ENCODE measurements at regions not wholly inside any gene's neighbourhood (a gene's known extent, or its start where the extent isn't known, plus 50 kb on each side); places are given as distances from the start of the nearest gene placed in this dataset.

DNA sequence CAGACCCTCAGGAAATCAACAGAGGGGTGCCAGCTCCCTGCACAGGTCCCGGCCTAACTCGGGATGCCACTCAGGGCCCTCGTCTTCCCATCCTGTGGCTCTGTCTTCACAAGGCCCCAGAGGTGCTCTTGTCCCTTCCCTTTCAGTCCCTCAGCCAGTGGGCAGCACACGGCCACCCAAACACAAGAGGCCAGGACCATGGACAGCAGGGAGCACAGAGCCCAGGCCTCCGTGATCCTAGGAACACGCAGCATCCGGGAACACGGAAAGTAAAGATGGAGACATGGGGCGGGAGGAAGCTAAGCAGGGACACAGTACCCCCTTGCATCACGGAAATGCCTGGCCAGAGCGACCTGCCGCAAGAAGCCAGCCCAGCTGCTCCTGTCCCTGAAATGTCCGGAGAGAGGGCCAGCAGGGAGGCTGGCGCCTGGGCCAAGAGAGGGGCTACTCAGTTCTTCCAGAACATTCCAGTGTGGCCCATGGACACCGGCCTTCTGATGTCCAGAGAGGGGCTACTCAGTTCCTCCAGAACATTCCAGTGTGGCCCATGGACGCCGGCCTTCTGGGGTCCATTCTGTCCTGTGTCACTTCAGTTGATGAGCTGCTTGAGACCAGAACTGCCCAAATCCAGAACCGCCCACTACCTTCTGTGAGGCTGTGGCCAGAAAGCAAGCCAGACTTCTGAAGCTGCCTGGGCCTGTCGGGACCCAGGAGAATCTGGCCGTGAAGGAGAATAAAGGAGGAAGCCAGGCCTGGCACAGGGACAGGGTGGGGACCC lies 274.0 kb downstream of the BRD1 start:
- Histone ChIP-seq H3K9me3 (ENCODE audit: control insufficient read depth in 2 of 2, low read length in 2 of 2) (peaks cover 0 to 11% of the 10 kb centered on the region in 2 donors), H3K27me3 (ENCODE audit: control insufficient read depth in 1 of 2, insufficient read depth in 2 of 2, low read length in 2 of 2) (peaks cover 0 to 3% of the 10 kb centered on the region in 2 donors), H3K27ac (ENCODE audit: low read length) (no peak overlapping the region), H3K9ac (ENCODE audit: low read length in 2 of 2) (no peak overlapping the region), H3K4me3 (ENCODE audit: low read length in 2 of 2) (no peak overlapping the region), H3K36me3 (ENCODE audit: control insufficient read depth in 2 of 2, insufficient read depth in 2 of 2, low read length in 2 of 2) (no peaks in the 10 kb centered on the region), H3K4me1 (ENCODE audit: control insufficient read depth, insufficient read depth, low read length) (no peaks in the 10 kb centered on the region)

DNA sequence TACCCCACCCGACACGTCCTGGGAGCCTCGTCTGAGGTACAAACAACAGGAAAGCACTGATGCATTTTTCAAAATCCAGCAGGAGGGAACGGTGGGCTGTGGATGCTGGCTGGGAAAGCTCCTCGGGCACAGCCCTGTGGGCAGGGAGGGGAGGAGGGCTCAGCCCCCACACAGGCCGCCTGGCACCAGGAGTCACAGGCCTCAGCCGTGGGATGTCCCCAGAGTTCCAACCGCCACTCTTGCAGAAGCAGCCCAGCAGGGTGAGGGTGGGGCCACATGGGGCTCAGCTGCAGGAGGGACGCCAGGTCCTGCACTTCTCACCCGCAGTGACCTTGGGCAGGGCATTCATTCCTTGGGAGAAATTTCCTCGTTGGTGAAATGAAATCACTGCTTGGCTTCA lies 274.6 kb downstream of the BRD1 start:
- Histone ChIP-seq H3K9ac (ENCODE audit: low read length in 2 of 2) (no peak overlapping the region), H3K9me3 (ENCODE audit: control insufficient read depth in 2 of 2, low read length in 2 of 2) (peaks cover 0 to 11% of the 10 kb centered on the region in 2 donors), H3K36me3 (ENCODE audit: control insufficient read depth in 2 of 2, insufficient read depth in 2 of 2, low read length in 2 of 2) (no peaks in the 10 kb centered on the region), H3K4me3 (ENCODE audit: low read length in 2 of 2) (no peak overlapping the region), H3K27me3 (ENCODE audit: control insufficient read depth in 1 of 2, insufficient read depth in 2 of 2, low read length in 2 of 2) (peaks cover 0 to 4% of the 10 kb centered on the region in 2 donors), H3K27ac (ENCODE audit: low read length) (no peak overlapping the region), H3K4me1 (ENCODE audit: control insufficient read depth, insufficient read depth, low read length) (no peaks in the 10 kb centered on the region)

DNA sequence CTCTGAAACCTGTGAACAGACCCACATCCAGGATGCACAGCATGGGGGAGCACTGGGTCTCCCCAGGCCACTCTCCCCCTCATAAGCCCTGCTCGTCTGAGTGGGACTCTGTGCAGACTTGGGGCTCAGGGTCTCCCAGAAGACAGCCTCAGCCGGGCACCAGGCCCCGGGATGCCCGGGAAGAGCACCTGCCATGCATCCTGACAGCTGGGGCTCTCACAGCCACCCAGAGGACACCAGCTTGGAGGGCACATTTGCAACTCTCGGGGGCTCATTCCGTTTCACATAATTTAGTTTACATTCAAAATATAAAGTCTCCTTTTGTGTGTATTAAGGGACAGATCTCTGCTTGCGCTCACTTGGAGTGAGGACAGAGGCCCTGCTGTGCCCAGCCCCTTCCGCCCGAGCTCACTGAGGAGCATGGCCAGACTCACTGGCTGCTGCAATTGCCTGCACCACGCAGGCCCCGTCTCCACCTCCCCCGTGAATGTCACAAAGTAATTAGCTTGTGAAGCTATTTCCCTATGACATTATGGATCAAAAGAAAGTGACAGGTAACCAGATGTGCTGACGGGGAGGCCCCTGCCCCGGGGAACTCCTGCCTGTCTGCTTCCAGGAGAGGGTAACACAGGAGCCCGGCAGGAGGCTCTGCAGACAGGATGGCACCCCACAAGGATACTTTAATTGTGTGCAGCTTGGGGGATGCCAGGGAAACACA lies 275.6 kb downstream of the BRD1 start:
- no peak overlapping the region for H3K4me3 ChIP-seq (ENCODE audit: low read length in 2 of 2)
- no peak overlapping the region for H3K9ac ChIP-seq (ENCODE audit: low read length in 2 of 2)
- no peaks in the 10 kb centered on the region for H3K4me1 ChIP-seq (ENCODE audit: control insufficient read depth, insufficient read depth, low read length)
- peaks cover 0 to 13% of the 10 kb centered on the region in 2 donors for H3K9me3 ChIP-seq (ENCODE audit: control insufficient read depth in 2 of 2, low read length in 2 of 2)
- H3K27me3 ChIP-seq (ENCODE audit: control insufficient read depth in 1 of 2, insufficient read depth in 2 of 2, low read length in 2 of 2) = peaks cover 0 to 4% of the 10 kb centered on the region in 2 donors
- no peaks in the 10 kb centered on the region for H3K36me3 ChIP-seq (ENCODE audit: control insufficient read depth in 2 of 2, insufficient read depth in 2 of 2, low read length in 2 of 2)
- no peak overlapping the region for H3K27ac ChIP-seq (ENCODE audit: low read length)

DNA sequence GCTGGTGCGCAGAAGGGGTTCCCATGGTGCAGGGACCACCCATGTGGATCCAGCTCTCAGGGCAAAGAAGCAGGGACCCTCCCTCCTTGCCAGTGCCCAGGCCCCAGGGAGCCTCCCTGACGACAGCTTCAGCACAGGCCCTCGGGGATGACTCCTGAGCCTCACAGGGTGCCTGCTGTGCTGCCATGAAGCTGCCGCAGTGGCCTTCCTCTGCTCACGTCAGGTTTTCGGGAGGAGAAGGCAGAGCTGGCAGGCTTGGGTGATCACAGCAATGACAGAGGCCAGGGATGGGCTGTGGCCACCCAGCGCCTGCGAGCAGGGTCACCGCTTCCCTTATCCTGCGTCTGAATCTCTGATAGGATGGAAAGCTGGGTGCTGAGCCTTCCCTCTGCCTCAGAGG lies 276.2 kb downstream of the BRD1 start:
- Histone ChIP-seq H3K4me3 (ENCODE audit: low read length in 2 of 2) (no peak overlapping the region), H3K27ac (ENCODE audit: low read length) (no peak overlapping the region), H3K27me3 (ENCODE audit: control insufficient read depth in 1 of 2, insufficient read depth in 2 of 2, low read length in 2 of 2) (peaks cover 0 to 4% of the 10 kb centered on the region in 2 donors), H3K36me3 (ENCODE audit: control insufficient read depth in 2 of 2, insufficient read depth in 2 of 2, low read length in 2 of 2) (no peaks in the 10 kb centered on the region), H3K9me3 (ENCODE audit: control insufficient read depth in 2 of 2, low read length in 2 of 2) (peaks cover 0 to 16% of the 10 kb centered on the region in 2 donors), H3K9ac (ENCODE audit: low read length in 2 of 2) (no peak overlapping the region), H3K4me1 (ENCODE audit: control insufficient read depth, insufficient read depth, low read length) (no peaks in the 10 kb centered on the region)

DNA sequence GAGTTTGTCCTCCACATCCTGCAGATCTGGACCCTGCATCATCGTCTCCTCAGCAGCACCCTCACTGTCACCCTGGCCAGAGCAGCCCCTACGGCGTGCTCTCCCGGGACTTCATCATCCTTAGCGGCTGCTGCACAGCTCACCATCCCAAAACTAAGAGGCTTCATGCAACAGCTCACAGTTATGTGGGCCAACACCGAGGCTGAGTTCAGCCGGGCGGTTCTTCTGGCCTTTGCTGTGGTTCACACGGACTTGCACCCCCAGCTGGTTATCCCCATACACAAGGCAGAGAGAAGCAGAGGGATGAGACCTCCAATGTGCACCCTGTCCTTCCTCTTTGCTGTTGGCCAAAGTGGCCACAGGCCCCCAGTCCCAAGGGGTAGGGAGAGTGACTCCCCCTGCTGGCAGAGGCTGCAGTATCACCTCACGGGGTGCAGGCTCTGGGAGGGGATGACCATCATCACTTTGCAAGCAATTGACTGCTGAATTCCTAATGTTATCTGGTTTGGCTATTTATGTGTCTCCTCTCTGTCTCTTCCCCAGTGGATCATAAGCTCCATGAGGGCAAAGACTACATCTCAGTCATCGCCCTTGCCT lies 276.8 kb downstream of the BRD1 start:
- Histone ChIP-seq H3K27me3 (ENCODE audit: control insufficient read depth in 1 of 2, insufficient read depth in 2 of 2, low read length in 2 of 2) (peaks cover 0 to 4% of the 10 kb centered on the region in 2 donors), H3K4me3 (ENCODE audit: low read length in 2 of 2) (no peak overlapping the region), H3K9me3 (ENCODE audit: control insufficient read depth in 2 of 2, low read length in 2 of 2) (peaks cover 0 to 16% of the 10 kb centered on the region in 2 donors)

DNA sequence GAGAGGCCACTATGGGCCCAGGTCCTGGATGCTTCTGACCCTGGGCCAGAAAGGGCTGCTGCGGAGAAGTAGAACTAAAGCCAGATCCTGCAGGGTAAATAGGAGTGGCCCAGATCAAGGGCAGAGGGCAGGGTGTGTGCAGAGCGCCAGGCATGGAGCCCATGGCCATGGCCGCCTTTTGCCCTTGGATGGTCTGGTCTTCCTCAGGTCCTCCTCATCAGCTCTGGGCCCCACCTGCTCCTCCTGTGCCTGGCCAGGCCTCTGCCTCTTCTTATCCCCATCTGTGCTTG lies 277.6 kb downstream of the BRD1 start:
- Histone ChIP-seq H3K4me3 (ENCODE audit: low read length in 2 of 2) (no peak overlapping the region), H3K4me1 (ENCODE audit: control insufficient read depth, insufficient read depth, low read length) (no peaks in the 10 kb centered on the region), H3K27me3 (ENCODE audit: control insufficient read depth in 1 of 2, insufficient read depth in 2 of 2, low read length in 2 of 2) (peaks cover 0 to 4% of the 10 kb centered on the region in 2 donors), H3K36me3 (ENCODE audit: control insufficient read depth in 2 of 2, insufficient read depth in 2 of 2, low read length in 2 of 2) (no peaks in the 10 kb centered on the region), H3K27ac (ENCODE audit: low read length) (no peak overlapping the region), H3K9me3 (ENCODE audit: control insufficient read depth in 2 of 2, low read length in 2 of 2) (peaks cover 0 to 16% of the 10 kb centered on the region in 2 donors), H3K9ac (ENCODE audit: low read length in 2 of 2) (no peak overlapping the region)

More for the DNA sequence above, 276.8 kb downstream of the BRD1 start:
- Histone ChIP-seq H3K36me3 (ENCODE audit: control insufficient read depth in 2 of 2, insufficient read depth in 2 of 2, low read length in 2 of 2) (no peaks in the 10 kb centered on the region), H3K4me1 (ENCODE audit: control insufficient read depth, insufficient read depth, low read length) (no peaks in the 10 kb centered on the region), H3K27ac (ENCODE audit: low read length) (no peak overlapping the region), H3K9ac (ENCODE audit: low read length in 2 of 2) (no peak overlapping the region)

DNA sequence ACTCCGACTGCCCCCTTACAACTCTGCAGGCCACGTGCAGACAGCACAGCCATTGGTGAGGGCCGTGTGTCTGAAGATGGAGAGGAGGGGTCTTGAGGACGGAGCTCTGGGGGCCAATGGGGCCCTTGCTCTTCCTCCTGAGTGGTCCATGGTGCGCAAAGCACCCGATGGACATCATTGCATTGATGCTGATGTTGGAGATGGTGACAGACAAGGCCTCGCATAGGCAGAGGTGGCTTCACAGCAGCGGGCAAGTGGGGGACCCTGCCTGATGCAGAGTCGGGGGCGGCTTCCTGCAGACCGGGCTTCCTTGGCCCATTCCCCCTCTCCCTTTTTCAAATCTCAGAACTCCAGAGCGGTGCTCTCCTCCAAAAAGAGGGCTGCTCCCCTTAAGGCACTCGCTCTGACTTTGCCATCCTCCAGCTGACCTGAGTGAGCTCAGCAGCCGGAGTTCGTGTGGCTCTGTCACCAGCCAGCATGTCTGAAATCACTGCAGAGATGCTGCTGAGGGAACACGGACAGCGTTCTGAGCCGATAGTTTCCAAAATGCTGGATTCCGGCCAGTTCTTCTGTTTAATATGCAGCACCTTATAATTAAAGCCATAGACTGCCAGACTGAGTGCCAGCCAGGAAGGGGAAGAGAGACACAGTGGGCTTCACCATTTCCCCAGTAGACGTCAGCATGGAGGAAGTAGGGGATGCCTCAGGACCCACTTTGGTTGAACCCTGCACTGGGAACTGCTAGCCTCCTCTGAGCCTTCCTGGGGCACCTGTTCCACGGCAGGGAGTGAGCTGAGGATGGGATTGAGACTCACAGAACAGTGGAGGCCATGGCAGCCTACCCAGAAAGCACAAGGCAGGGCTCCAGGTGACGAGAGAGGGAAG lies 278.2 kb downstream of the BRD1 start:
- H3K4me1 ChIP-seq (ENCODE audit: control insufficient read depth, insufficient read depth, low read length) = no peaks in the 10 kb centered on the region
- H3K36me3 ChIP-seq (ENCODE audit: control insufficient read depth in 2 of 2, insufficient read depth in 2 of 2, low read length in 2 of 2) = no peaks in the 10 kb centered on the region
- H3K9me3 ChIP-seq (ENCODE audit: control insufficient read depth in 2 of 2, low read length in 2 of 2) = peaks cover 0 to 16% of the 10 kb centered on the region in 2 donors
- H3K9ac ChIP-seq (ENCODE audit: low read length in 2 of 2) = no peak overlapping the region
- no peak overlapping the region for H3K4me3 ChIP-seq (ENCODE audit: low read length in 2 of 2)
- H3K27me3 ChIP-seq (ENCODE audit: control insufficient read depth in 1 of 2, insufficient read depth in 2 of 2, low read length in 2 of 2) = peaks cover 0 to 5% of the 10 kb centered on the region in 2 donors
- no peak overlapping the region for H3K27ac ChIP-seq (ENCODE audit: low read length)

DNA sequence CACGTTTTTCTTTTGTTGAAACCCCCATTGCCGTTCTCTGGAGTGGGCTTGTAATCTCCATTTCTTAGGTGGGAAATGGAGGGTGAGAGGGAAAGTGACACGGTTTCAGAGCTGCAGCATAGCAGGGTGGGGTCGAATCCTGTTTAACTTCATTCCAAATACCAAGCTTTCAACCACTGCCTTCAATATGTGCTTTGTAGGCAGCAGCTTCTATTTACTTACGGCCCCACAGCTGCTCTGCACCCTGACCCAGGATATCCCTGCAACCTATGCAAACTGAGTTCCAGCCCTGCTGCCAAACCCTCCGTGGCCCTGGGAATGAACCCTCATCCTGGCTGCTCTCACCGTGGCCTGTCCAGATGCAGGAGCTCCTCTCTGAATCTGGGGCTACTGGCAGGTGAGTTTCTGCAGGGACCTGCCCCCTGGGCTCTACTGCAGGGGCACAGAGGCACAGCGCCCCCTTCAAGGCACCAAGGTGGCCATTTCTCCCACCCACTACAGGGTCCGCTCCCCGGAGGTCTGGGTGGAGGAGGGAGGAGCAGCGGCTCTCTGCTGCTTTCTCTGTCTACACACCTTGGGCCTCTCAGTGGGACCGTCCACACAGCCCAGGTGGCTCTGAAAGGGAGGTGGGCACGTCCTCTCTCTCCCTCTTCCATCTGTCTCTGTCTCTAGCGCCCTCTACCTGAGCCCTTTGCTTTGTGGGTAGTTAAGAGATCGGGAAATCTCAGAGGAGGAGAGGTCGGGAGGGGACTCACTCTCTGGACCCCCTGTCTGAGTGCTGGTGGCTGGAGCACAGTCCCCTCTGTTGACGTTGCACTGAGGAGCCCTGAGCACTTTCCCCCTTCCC lies 279.1 kb downstream of the BRD1 start:
- H3K9ac ChIP-seq (ENCODE audit: low read length in 2 of 2) = no peak overlapping the region
- no peaks in the 10 kb centered on the region for H3K36me3 ChIP-seq (ENCODE audit: control insufficient read depth in 2 of 2, insufficient read depth in 2 of 2, low read length in 2 of 2)
- peaks cover 0 to 16% of the 10 kb centered on the region in 2 donors for H3K9me3 ChIP-seq (ENCODE audit: control insufficient read depth in 2 of 2, low read length in 2 of 2)
- H3K4me1 ChIP-seq (ENCODE audit: control insufficient read depth, insufficient read depth, low read length) = no peaks in the 10 kb centered on the region
- no peak overlapping the region for H3K4me3 ChIP-seq (ENCODE audit: low read length in 2 of 2)
- no peak overlapping the region for H3K27ac ChIP-seq (ENCODE audit: low read length)
- peaks cover 0 to 6% of the 10 kb centered on the region in 2 donors for H3K27me3 ChIP-seq (ENCODE audit: control insufficient read depth in 1 of 2, insufficient read depth in 2 of 2, low read length in 2 of 2)

DNA sequence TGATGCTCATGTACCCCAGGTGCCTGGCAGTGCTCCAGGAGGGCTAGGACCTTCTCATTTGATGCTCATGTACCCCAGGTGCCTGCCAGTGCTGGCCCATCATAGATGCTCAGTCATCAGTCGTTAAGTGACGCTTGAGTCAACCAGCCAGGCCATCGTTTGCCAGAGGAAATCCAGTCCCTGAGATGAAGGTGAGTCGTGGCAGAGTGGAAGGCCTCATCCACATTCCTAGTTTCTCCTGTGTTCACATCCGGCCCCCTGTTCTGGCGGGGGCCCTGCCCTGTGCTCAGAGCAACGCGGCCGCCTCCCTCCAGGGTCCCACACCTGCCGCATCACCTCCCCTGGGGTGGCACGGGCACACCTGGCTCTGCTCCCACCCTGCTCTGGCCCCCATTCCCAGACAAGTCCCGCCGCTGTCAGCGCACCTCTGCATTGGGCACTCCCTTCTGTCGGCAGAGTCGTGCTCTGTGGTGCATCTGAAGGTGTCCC lies 279.9 kb downstream of the BRD1 start:
- Histone ChIP-seq H3K27me3 (ENCODE audit: control insufficient read depth in 1 of 2, insufficient read depth in 2 of 2, low read length in 2 of 2) (peaks cover 0 to 6% of the 10 kb centered on the region in 2 donors), H3K9ac (ENCODE audit: low read length in 2 of 2) (no peak overlapping the region), H3K4me1 (ENCODE audit: control insufficient read depth, insufficient read depth, low read length) (no peaks in the 10 kb centered on the region), H3K36me3 (ENCODE audit: control insufficient read depth in 2 of 2, insufficient read depth in 2 of 2, low read length in 2 of 2) (no peaks in the 10 kb centered on the region), H3K9me3 (ENCODE audit: control insufficient read depth in 2 of 2, low read length in 2 of 2) (peaks cover 0 to 16% of the 10 kb centered on the region in 2 donors), H3K4me3 (ENCODE audit: low read length in 2 of 2) (no peak overlapping the region), H3K27ac (ENCODE audit: low read length) (no peak overlapping the region)

Data from stomach smooth muscle (tissue), 2 donors.